ENCODE measurements at regions not wholly inside any gene's neighbourhood (a gene's known extent, or its start where the extent isn't known, plus 50 kb on each side); places are given as distances from the start of the nearest gene placed in this dataset.

GRCh38 chr9:118785456-118785855 is 583.8 kb downstream of the BRINP1 start:
- TF ChIP-seq CTCF (IDR thresholded peaks at IDR 0.05) (no peak), POLR2A (IDR thresholded peaks at IDR 0.05) (no peak)

Measured in adrenal gland (tissue), 5 donors.